ENCODE measurements at regions not wholly inside any gene's neighbourhood (a gene's known extent, or its start where the extent isn't known, plus 50 kb on each side); places are given as distances from the start of the nearest gene placed in this dataset.

- POLR2A ChIA-PET (ENCODE audit: unreplicated experiment): no interaction called here
- BruUV-seq (replicated peaks): no TSS peak
- no peak overlapping the region for H3K27ac ChIP-seq
Observed at GRCh38 chr13:84749126-84749525, 866.9 kb upstream of the SLITRK1 start.

GRCh38 chr13:84745051-84745551 lies 862.8 kb upstream of the SLITRK1 start:
- Histone ChIP-seq H2AFZ (no peak overlapping the region), H3K36me3 (ENCODE audit: low read depth) (no peaks in the 10 kb centered on the region), H3K27me3 (ENCODE audit: insufficient read depth, low read depth) (no peaks in the 10 kb centered on the region), H3K4me1 (replicated peaks; ENCODE audit: insufficient read depth) (no peaks in the 10 kb centered on the region), H4K20me1 (ENCODE audit: insufficient read depth) (no peaks in the 10 kb centered on the region), H3K79me2 (ENCODE audit: low read depth) (no peaks in the 10 kb centered on the region), H3K4me2 (no peak overlapping the region), H3K9me3 (ENCODE audit: insufficient read depth, low read depth) (no peaks in the 10 kb centered on the region), H3K27ac (no peak overlapping the region), H3K4me3 (no peak overlapping the region), H3F3A (ENCODE audit: insufficient read depth, low read depth) (no peaks in the 10 kb centered on the region), H3K9me2 (ENCODE audit: insufficient read depth) (no peaks in the 10 kb centered on the region)
- ChIA-PET CTCF (no interaction called here), POLR2A (ENCODE audit: unreplicated experiment) (no interaction called here)
- intact Hi-C loops (cut with micrococcal nuclease; ENCODE audit: unreplicated experiment): no loop called here
- BruUV-seq (replicated peaks): no TSS peak
- no peak for TF ChIP-seq EZH2 (IDR thresholded peaks at IDR 0.05; ENCODE audit: low read depth)
- no peak for TF ChIP-seq CTCF (conservative IDR thresholded peaks at IDR 0.05)
- DNase-seq: no peak

More at GRCh38 chr13:84749126-84749525, 866.9 kb upstream of the SLITRK1 start:
- Histone ChIP-seq H3K9me2 (ENCODE audit: insufficient read depth) (no peaks in the 10 kb centered on the region), H3K27me3 (ENCODE audit: insufficient read depth, low read depth) (no peaks in the 10 kb centered on the region), H2AFZ (no peak overlapping the region), H4K20me1 (ENCODE audit: insufficient read depth) (no peaks in the 10 kb centered on the region), H3K4me2 (no peak overlapping the region), H3K36me3 (ENCODE audit: low read depth) (no peaks in the 10 kb centered on the region), H3F3A (ENCODE audit: insufficient read depth, low read depth) (no peaks in the 10 kb centered on the region), H3K4me3 (no peak overlapping the region), H3K4me1 (replicated peaks; ENCODE audit: insufficient read depth) (no peaks in the 10 kb centered on the region), H3K9me3 (ENCODE audit: insufficient read depth, low read depth) (no peaks in the 10 kb centered on the region), H3K79me2 (ENCODE audit: low read depth) (no peaks in the 10 kb centered on the region)
- no peak for DNase-seq
- no peak for TF ChIP-seq EZH2 (IDR thresholded peaks at IDR 0.05; ENCODE audit: low read depth)
- no peak for TF ChIP-seq CTCF (conservative IDR thresholded peaks at IDR 0.05)
- intact Hi-C loops (cut with micrococcal nuclease; ENCODE audit: unreplicated experiment): no loop called here
- CTCF ChIA-PET: no interaction called here

- TF ChIP-seq CTCF (conservative IDR thresholded peaks at IDR 0.05) (no peak), EZH2 (IDR thresholded peaks at IDR 0.05; ENCODE audit: low read depth) (no peak)
- no peaks in the 10 kb centered on the region for H3K4me1 ChIP-seq (replicated peaks; ENCODE audit: insufficient read depth)
Observed at GRCh38 chr13:84744203-84744602, 861.9 kb upstream of the SLITRK1 start.

More at GRCh38 chr13:84744203-84744602, 861.9 kb upstream of the SLITRK1 start:
- BruUV-seq (replicated peaks): no TSS peak
- H3K9me3 ChIP-seq (ENCODE audit: insufficient read depth, low read depth): no peaks in the 10 kb centered on the region
- ChIA-PET CTCF (no interaction called here), POLR2A (ENCODE audit: unreplicated experiment) (no interaction called here)
- no peaks in the 10 kb centered on the region for H3K9me2 ChIP-seq (ENCODE audit: insufficient read depth)
- no peaks in the 10 kb centered on the region for H4K20me1 ChIP-seq (ENCODE audit: insufficient read depth)
- no peak overlapping the region for H2AFZ ChIP-seq
- H3K4me3 ChIP-seq: no peak overlapping the region
- H3K27me3 ChIP-seq (ENCODE audit: insufficient read depth, low read depth): no peaks in the 10 kb centered on the region
- H3K4me2 ChIP-seq: no peak overlapping the region
- intact Hi-C loops (cut with micrococcal nuclease; ENCODE audit: unreplicated experiment): no loop called here
- H3K36me3 ChIP-seq (ENCODE audit: low read depth): no peaks in the 10 kb centered on the region
- H3F3A ChIP-seq (ENCODE audit: insufficient read depth, low read depth): no peaks in the 10 kb centered on the region
- H3K27ac ChIP-seq: no peak overlapping the region
- no peaks in the 10 kb centered on the region for H3K79me2 ChIP-seq (ENCODE audit: low read depth)
- no peak for DNase-seq

Data from PC-9 (cell line).